Parathyroid adenoma (tissue), 2 donors: ENCODE measurements at regions not wholly inside any gene's neighbourhood (a gene's known extent, or its start where the extent isn't known, plus 50 kb on each side); places are given as distances from the start of the nearest gene placed in this dataset.

ENCODE experiments used
- H2AFZ ChIP-seq: fragments of 300-600 bp; sonication (generic); one replicate; pipeline ENCODE4 v1.7.0; 2017; ENCODE audit warnings: antibody characterized with exemption, mild to moderate bottlenecking
- H3K27ac ChIP-seq: fragments of 300-600 bp; sonication (generic); one replicate; pipeline ENCODE4 v1.7.0; 2017
- H3K27me3 ChIP-seq: fragments of 300-600 bp; sonication (generic); one replicate; pipeline ENCODE4 v1.7.0; 2017; ENCODE audit warnings: low read length; ENCODE audit not compliant: control insufficient read depth, insufficient read depth
- H3K36me3 ChIP-seq: fragments of 300-600 bp; sonication (generic); one replicate; pipeline ENCODE4 v1.7.0; 2017; ENCODE audit warnings: low read length; ENCODE audit not compliant: control insufficient read depth, insufficient read depth
- H3K4me1 ChIP-seq: fragments of 300-600 bp; sonication (generic); one replicate; pipeline ENCODE4 v1.7.0; 2017; ENCODE audit warnings: control low read depth
- H3K4me2 ChIP-seq: fragments of 300-600 bp; sonication (generic); one replicate; pipeline ENCODE4 v1.7.0; 2017; ENCODE audit warnings: low read length
- H3K4me3 ChIP-seq: fragments of 300-600 bp; sonication (generic); one replicate; pipeline ENCODE4 v1.7.0; 2017; ENCODE audit warnings: low read depth, low read length
- H3K79me2 ChIP-seq: fragments of 300-600 bp; sonication (generic); one replicate; pipeline ENCODE4 v1.7.0; 2017; ENCODE audit warnings: control low read depth
- H3K9ac ChIP-seq: fragments of 300-600 bp; sonication (generic); one replicate; pipeline ENCODE4 v1.7.0; 2017; ENCODE audit warnings: mild to moderate bottlenecking
- H3K9me3 ChIP-seq: fragments of 300-600 bp; sonication (generic); one replicate; pipeline ENCODE4 v1.7.0; 2017; ENCODE audit warnings: low read length; ENCODE audit not compliant: control insufficient read depth
- TF ChIP-seq, protein P1 (sequence below): fragments of 300-600 bp; sonication (generic); IDR thresholded peaks from one replicate; pipeline ENCODE4 v1.7.0; 2017; ENCODE audit warnings: antibody characterized with exemption, mild to moderate bottlenecking
- donor health status: primary hyperparathyroidism.

DNA sequence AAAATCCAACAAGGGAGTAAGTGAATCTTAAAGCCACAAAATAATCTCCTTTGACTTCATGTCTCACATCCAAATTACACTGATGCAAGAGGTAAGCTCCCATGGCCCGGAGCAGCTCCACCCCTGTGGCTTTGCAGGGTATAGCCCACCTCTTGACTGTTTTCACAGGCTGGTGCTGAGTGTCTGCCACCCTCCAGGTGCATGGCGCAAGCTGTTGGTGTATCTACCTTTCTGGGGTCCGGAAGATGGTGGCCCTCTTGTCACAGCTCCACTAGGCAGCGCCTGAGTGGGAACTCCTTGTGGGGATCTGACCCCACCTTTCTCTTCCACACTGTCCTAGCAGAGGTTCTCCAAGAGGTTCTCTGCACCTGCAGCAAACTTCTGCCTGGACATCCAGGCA, 1051.1 kb upstream of the CDH6 start:
- Histone ChIP-seq H3K9ac (no peak overlapping the region), H3K27me3 (no peaks in the 10 kb centered on the region), H2AFZ (no peak overlapping the region), H3K79me2 (no peaks in the 10 kb centered on the region), H3K27ac (no peak overlapping the region), H3K36me3 (no peaks in the 10 kb centered on the region), H3K4me2 (no peak overlapping the region), H3K4me1 (no peaks in the 10 kb centered on the region), H3K9me3 (no peaks in the 10 kb centered on the region), H3K4me3 (no peak overlapping the region)
- TF ChIP-seq, protein P1, sequence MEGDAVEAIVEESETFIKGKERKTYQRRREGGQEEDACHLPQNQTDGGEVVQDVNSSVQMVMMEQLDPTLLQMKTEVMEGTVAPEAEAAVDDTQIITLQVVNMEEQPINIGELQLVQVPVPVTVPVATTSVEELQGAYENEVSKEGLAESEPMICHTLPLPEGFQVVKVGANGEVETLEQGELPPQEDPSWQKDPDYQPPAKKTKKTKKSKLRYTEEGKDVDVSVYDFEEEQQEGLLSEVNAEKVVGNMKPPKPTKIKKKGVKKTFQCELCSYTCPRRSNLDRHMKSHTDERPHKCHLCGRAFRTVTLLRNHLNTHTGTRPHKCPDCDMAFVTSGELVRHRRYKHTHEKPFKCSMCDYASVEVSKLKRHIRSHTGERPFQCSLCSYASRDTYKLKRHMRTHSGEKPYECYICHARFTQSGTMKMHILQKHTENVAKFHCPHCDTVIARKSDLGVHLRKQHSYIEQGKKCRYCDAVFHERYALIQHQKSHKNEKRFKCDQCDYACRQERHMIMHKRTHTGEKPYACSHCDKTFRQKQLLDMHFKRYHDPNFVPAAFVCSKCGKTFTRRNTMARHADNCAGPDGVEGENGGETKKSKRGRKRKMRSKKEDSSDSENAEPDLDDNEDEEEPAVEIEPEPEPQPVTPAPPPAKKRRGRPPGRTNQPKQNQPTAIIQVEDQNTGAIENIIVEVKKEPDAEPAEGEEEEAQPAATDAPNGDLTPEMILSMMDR: no peak

DNA sequence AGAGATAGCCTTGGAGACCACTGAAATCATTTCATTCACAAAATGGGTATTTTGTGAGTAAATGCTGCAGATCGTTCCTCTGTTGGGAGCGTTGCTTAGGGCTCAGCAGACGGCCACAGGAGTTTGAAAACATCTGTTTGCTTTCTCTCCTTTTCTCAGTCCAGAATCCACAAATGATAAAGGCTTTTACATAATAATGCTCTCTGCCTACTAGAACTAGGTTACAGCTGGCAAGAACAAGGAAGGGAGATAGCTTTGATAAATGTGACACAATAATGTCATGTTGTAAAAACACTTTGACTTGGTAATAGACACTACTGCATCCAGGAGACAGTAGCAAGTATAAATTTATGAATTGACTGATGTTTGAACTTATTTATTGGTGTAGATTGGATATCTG, 1072.4 kb upstream of the CDH6 start:
- Histone ChIP-seq H3K27ac (no peak overlapping the region), H3K9me3 (no peaks in the 10 kb centered on the region), H3K27me3 (no peaks in the 10 kb centered on the region), H3K4me3 (no peak overlapping the region), H2AFZ (no peak overlapping the region), H3K9ac (no peak overlapping the region), H3K4me2 (no peak overlapping the region), H3K4me1 (no peaks in the 10 kb centered on the region), H3K36me3 (no peaks in the 10 kb centered on the region), H3K79me2 (no peaks in the 10 kb centered on the region)
- TF ChIP-seq, protein P1: no peak

GRCh38 chr5:30117135-30117534, 1076.4 kb upstream of the CDH6 start:
- Histone ChIP-seq H3K9ac (no peak overlapping the region), H3K27me3 (no peaks in the 10 kb centered on the region), H2AFZ (no peak overlapping the region), H3K36me3 (no peaks in the 10 kb centered on the region), H3K4me3 (no peak overlapping the region), H3K27ac (no peak overlapping the region), H3K4me1 (no peaks in the 10 kb centered on the region), H3K9me3 (no peaks in the 10 kb centered on the region), H3K79me2 (no peaks in the 10 kb centered on the region), H3K4me2 (no peak overlapping the region)
- TF ChIP-seq, protein P1: no peak

DNA sequence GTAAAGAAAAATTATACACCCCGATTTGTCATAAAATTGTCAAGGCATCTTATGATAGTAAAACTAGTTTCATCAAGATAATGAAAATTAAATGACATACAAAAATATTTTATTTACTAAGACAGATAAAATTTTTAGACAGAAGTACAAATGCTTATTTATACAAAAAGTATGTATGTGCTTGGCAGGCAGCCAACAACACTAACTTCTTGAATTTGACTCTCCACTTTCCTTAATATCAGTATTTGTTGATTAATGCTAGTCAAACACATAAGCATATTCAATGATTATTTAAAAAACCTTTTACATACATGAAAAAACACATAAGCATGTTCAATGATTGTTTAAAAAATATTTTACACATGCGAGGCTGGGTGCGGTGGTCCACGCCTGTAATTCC, 1079.9 kb upstream of the CDH6 start:
- Histone ChIP-seq H3K27ac (no peak overlapping the region), H3K4me3 (no peak overlapping the region), H3K27me3 (no peaks in the 10 kb centered on the region), H3K79me2 (no peaks in the 10 kb centered on the region), H3K4me2 (no peak overlapping the region), H3K9ac (no peak overlapping the region), H3K9me3 (no peaks in the 10 kb centered on the region), H3K36me3 (no peaks in the 10 kb centered on the region), H2AFZ (no peak overlapping the region), H3K4me1 (no peaks in the 10 kb centered on the region)
- TF ChIP-seq, protein P1: no peak

- TF ChIP-seq, protein P1: no peak
- Histone ChIP-seq H3K36me3 (no peaks in the 10 kb centered on the region), H3K27me3 (no peaks in the 10 kb centered on the region), H3K9me3 (no peaks in the 10 kb centered on the region), H3K4me3 (no peak overlapping the region), H2AFZ (no peak overlapping the region), H3K27ac (no peak overlapping the region), H3K9ac (no peak overlapping the region), H3K4me2 (no peak overlapping the region), H3K4me1 (no peaks in the 10 kb centered on the region), H3K79me2 (no peaks in the 10 kb centered on the region)
Observed at GRCh38 chr5:30112867-30113266, 1080.6 kb upstream of the CDH6 start.
